ENCODE measurements at regions not wholly inside any gene's neighbourhood (a gene's known extent, or its start where the extent isn't known, plus 50 kb on each side); places are given as distances from the start of the nearest gene placed in this dataset.

DNA sequence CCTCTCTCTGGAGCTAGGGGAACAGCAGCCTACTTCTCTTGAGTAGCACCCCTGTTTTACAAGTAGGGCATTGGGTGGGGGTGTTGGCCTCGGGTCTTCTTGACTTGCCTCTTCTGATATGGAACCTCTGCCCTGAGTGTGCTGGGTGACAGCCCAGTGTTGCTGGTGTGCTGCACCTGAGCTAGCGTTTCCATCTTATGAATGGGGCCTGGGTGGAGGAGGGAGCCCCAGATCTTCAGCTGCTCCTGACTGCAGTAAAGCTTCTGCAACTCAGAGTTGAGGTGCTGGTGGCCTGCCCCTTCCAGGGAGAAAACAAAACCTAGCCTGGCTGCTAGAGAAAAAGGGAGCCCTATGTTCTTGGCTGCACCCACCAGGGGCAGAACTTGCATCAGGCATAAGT, 202.5 kb upstream of the SHH start:
- no TSS peak for BruUV-seq (replicated peaks)
- H3K27me3 ChIP-seq (replicated peaks; ENCODE audit: insufficient read depth, low read depth, low read length, poor library complexity), result peaks cover 21% of the 10 kb centered on the region
- no peaks in the 10 kb centered on the region for H3K4me1 ChIP-seq (ENCODE audit: insufficient read depth, low read length, poor library complexity, severe bottlenecking)
- TF ChIP-seq CTCF (conservative IDR thresholded peaks at IDR 0.05; ENCODE audit: low read depth, low read length), result no peak
- TF ChIP-seq EZH2 (IDR thresholded peaks at IDR 0.05; ENCODE audit: borderline replicate concordance, low read depth, low read length, poor library complexity, severe bottlenecking), result no peak
- no peak overlapping the region for H3K27ac ChIP-seq (ENCODE audit: low read depth, low read length, poor library complexity, severe bottlenecking)
- ChIA-PET POLR2A (ENCODE audit: low non-redundant PET) (no interaction called here), CTCF (no interaction called here)
- H3K4me3 ChIP-seq (ENCODE audit: low read depth, low read length, poor library complexity, severe bottlenecking), result no peak overlapping the region
- H3K36me3 ChIP-seq (ENCODE audit: insufficient read depth, low read length, poor library complexity, severe bottlenecking), result no peaks in the 10 kb centered on the region
- H3K9me3 ChIP-seq (ENCODE audit: low read depth, low read length, poor library complexity, severe bottlenecking), result no peaks in the 10 kb centered on the region
- intact Hi-C loops (cut with micrococcal nuclease; ENCODE audit: unreplicated experiment), result no loop called here
- no peak for DNase-seq (ENCODE audit: low spot score)

GRCh38 chr7:156014201-156014600, 201.9 kb upstream of the SHH start:
- no peak overlapping the region for H3K27ac ChIP-seq (ENCODE audit: low read depth, low read length, poor library complexity, severe bottlenecking)
- DNase-seq (ENCODE audit: low spot score), result no peak
- ChIA-PET CTCF (no interaction called here), POLR2A (ENCODE audit: low non-redundant PET) (no interaction called here)
- H3K4me1 ChIP-seq (ENCODE audit: insufficient read depth, low read length, poor library complexity, severe bottlenecking), result no peaks in the 10 kb centered on the region
- H3K9me3 ChIP-seq (ENCODE audit: low read depth, low read length, poor library complexity, severe bottlenecking), result no peaks in the 10 kb centered on the region
- TF ChIP-seq CTCF (conservative IDR thresholded peaks at IDR 0.05; ENCODE audit: low read depth, low read length) (no peak), EZH2 (IDR thresholded peaks at IDR 0.05; ENCODE audit: borderline replicate concordance, low read depth, low read length, poor library complexity, severe bottlenecking) (no peak)
- H3K36me3 ChIP-seq (ENCODE audit: insufficient read depth, low read length, poor library complexity, severe bottlenecking), result no peaks in the 10 kb centered on the region
- H3K27me3 ChIP-seq (replicated peaks; ENCODE audit: insufficient read depth, low read depth, low read length, poor library complexity), result peaks cover 27% of the 10 kb centered on the region
- H3K4me3 ChIP-seq (ENCODE audit: low read depth, low read length, poor library complexity, severe bottlenecking), result no peak overlapping the region
- no TSS peak for BruUV-seq (replicated peaks)
- intact Hi-C loops (cut with micrococcal nuclease; ENCODE audit: unreplicated experiment), result no loop called here

- Histone ChIP-seq H3K4me3 (ENCODE audit: low read depth, low read length, poor library complexity, severe bottlenecking) (no peak overlapping the region), H3K27ac (ENCODE audit: low read depth, low read length, poor library complexity, severe bottlenecking) (no peak overlapping the region), H3K36me3 (ENCODE audit: insufficient read depth, low read length, poor library complexity, severe bottlenecking) (no peaks in the 10 kb centered on the region), H3K9me3 (ENCODE audit: low read depth, low read length, poor library complexity, severe bottlenecking) (no peaks in the 10 kb centered on the region), H3K4me1 (ENCODE audit: insufficient read depth, low read length, poor library complexity, severe bottlenecking) (no peaks in the 10 kb centered on the region), H3K27me3 (replicated peaks; ENCODE audit: insufficient read depth, low read depth, low read length, poor library complexity) (peaks cover 29% of the 10 kb centered on the region)
- ChIA-PET CTCF (no interaction called here), POLR2A (ENCODE audit: low non-redundant PET) (no interaction called here)
- intact Hi-C loops (cut with micrococcal nuclease; ENCODE audit: unreplicated experiment), result no loop called here
- TF ChIP-seq CTCF (conservative IDR thresholded peaks at IDR 0.05; ENCODE audit: low read depth, low read length), result no peak
- TF ChIP-seq EZH2 (IDR thresholded peaks at IDR 0.05; ENCODE audit: borderline replicate concordance, low read depth, low read length, poor library complexity, severe bottlenecking), result no peak
- no TSS peak for BruUV-seq (replicated peaks)
- no peak for DNase-seq (ENCODE audit: low spot score)
These were observed 200.1 kb upstream of the SHH start for GRCh38 chr7:156012412-156012811.
